Posterior cingulate gyrus (tissue), 11 donors: ENCODE measurements at regions not wholly inside any gene's neighbourhood (a gene's known extent, or its start where the extent isn't known, plus 50 kb on each side); places are given as distances from the start of the nearest gene placed in this dataset.

ENCODE experiments used
- DNase-seq, 10 donors: peaks; one replicate each; pipeline versions ENCODE4 v3.0.0 to v3.0.0-alpha.2; 2020 to 2021; ENCODE audit warnings: mixed read lengths in 3 of 10
- intact Hi-C: fragments of 100-400 bp; cut with DNase I; formaldehyde crosslinking; loops from one replicate; pipeline ENCODE4 v1.15.1; 2023

DNA sequence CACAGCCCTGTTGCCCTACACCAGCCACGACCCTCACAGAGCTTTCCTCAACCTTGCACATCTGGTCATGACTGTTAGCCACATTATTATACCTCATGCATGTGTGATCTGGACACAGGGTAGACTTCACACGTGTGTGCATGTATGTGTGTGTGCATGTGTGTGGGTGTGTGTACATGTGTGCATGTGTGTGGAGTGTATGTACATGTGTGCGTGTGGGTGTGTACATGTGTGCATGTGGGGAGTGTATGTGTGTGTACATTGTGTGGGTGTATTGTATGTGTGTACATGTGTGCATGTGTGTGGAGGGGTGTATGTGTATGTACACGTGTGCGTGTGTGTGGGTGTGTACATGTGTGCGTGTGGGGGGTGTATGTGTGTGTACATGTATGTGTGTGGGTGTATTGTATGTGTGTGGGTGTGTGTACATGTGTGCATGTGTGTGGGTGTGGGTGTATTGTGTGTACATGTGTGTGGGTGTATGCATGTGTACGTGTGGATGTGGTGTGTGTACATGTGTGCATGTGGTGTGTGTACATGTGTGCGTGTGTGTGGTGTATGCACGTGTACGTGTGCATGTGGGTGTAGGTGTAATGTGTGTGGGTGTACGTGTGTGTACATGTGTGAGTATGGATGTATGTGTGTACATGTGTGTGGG is 130.2 kb downstream of the C16orf95 start:
- intact Hi-C loops: no loop called here

DNA sequence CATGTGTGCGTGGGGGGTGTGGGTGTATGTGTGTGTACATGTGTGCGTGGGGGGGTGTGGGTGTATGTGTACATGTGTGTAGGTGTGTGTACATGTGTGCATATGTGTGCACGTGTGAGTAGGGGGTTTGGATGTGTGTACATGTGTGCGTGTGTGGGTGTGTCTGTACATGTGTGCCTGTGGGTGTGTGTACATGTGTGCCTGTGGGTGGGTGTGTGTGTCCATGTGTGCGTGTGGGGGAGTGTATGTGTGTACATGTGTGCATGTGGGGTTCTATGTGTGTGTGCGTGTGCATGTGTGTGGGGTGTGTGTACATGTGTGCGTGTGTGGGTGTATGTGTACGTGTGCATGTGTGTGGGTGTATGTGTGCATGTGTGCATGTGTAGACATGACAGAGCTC is 129.1 kb downstream of the C16orf95 start:
- intact Hi-C loops: no loop called here
- DNase-seq: no peak

More for the DNA sequence above, 130.2 kb downstream of the C16orf95 start:
- DNase-seq: no peak

DNA sequence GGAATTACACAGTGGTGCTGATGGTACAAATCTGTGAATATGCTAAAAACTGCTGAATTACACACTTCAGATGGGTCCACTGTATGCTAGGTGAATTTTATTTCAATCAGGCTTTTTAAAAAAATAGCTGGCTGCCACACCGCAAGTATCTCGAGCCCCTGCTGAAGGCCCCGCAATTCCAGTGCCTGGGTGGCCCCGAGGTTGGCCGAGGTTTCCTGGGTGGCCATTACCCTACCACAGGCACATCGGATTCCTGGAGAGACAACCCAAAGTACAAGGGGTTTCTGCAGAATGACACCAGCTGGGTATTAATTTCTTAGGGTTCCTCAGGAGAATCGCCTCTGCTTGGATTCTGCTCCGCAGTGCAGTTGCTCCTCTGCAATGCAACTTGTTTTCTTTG is 127.8 kb downstream of the C16orf95 start:
- DNase-seq: no peak
- intact Hi-C loops: no loop called here

DNA sequence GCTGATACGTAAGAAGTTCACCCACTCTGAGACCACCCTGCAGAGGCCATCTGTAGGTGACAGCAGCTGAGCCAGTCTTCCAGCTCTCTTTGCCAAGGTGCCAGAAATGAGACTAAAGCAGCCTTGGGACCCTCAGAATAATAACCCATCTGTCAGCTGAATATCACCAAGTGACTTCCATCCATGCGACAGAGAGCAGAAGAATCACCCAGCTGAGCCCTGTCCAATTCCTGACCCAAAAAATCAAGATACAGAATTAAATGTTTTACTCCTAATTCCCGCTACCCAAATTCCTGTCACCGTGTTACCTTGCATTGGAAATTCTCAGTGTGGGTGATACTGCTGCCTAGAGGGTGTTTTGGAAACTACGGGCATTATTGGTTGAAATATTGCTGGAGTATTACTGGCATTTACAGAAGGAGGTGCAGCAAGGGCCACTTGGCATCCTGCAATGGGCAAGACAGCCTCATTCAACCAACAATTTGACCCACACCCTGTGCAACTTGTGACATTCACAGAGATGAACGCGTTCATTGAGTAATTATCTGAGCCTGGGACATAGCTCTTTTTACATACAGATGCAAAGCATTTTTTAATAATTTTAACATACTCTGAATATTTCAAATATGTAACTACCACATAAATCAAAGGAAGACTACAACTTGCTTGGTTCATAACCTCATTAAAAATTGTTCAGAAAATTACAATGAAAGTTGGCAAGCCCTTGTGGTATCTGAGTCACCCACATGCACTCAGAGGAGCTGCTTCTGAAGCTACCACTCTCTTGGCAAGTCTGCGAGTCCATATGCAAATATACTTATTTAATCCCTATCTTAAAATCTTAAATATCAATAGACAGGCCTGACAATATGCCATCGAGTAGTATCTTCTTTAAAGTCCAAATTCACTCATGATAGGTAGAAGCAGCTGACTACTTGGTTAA is 126.6 kb downstream of the C16orf95 start:
- intact Hi-C loops: no loop called here
- no peak for DNase-seq

DNA sequence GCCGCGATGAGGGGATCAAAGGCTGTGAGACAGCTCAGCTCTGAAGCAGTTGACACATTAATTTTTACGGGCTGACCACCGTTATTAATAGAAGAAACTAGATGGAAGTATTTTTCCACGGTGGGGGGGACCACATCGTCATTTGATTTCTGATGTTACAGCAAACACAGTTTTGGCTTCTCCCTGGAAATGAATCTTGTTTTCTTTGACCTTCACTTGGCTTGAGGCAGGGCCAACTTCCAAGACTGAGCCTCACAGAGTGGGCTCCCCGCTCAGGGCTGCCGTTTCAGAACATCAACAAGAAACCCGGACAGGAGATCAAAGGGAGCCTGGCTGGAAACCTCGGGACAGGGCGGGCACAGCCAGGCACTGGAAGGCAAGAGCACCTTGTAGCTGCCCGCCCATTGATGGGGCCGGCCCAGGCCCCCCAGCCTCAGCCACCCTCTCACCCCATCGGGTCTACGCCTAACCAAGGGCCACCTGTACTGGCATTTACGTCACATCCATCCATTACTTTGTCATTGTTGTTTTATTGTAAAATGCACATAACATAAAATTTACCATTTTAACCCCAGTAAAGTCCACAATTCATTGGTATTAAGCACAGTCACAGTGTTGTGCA is 124.6 kb downstream of the C16orf95 start:
- intact Hi-C loops: no loop called here
- DNase-seq: no peak

DNA sequence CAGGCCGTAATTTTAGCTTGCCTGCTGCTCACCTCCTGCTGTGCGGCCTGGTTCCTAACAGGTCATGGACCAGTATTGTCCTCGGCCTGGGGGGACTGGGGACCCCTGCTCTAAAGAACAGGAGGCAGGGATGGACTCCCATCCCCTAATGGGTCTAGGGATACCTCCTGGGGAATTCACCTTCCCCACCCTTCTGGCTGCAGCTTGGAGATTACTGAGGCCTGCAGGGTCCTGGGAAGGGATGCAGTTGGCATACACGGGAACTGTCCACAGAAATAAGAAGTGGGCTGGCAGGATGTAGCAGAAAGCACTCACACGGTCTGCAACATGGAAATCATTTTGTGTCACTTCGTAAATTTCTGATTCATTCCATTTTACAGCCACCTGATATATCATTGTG is 123.0 kb downstream of the C16orf95 start:
- no peak for DNase-seq
- intact Hi-C loops: no loop called here

DNA sequence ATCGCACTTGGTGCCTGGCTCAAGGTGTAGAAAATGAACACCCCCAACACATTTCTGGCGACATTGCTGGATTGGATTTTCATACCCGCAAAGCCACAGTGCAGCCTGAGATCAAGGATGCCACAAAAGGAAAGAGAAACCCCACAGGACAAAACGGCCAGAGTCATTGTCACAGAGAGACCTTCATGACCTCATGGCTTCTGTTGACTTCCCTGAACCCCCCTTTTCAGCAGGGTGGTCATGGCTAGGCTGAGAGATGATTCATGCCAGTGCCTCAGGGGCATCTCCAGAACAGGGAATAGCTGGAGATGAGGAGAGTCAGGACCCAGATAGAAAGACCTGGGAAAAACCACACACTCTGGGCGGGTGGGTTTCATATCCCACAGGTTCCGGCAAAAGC is 122.0 kb downstream of the C16orf95 start:
- DNase-seq: no peak
- intact Hi-C loops: no loop called here

DNA sequence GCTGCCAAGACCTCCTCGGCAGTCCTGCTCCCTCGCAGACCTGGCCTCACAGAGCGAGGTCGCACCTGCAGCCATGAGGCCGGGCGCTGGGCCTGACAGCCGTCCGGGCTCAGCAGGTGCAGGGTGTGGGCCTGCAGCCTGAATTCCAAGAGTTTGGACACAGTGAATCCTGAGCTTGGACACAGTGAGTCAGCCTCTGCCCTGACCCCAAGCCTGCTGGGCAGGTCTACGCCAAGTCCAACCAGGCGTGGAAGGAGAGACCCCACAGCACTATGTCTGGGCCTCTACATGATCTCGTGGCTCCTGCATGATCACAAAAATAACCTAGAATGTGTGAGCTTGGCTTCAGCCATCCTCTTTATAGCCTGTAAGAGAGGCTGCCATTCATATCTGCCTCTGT is 121.0 kb downstream of the C16orf95 start:
- DNase-seq: no peak
- intact Hi-C loops: no loop called here

DNA sequence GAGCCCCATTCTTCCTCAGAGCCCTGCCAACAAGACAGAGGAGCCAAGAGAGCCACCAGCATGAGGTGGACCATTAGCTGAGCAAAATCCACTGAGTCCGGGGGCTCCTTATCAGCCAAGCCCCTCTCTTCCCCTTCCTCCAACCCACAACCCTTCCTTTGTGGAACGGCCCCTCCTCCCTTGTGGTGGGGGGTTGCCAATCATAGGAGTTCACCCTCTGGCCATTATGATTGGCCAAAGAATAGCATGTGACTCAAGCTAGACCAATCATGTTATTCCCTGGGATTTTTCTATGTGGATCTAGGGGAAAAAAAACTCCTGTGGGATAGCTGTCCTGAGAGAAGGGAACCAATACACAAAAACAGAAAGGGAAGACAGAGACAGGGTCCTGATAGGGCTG is 120.5 kb downstream of the C16orf95 start:
- no peak for DNase-seq
- intact Hi-C loops: no loop called here

DNA sequence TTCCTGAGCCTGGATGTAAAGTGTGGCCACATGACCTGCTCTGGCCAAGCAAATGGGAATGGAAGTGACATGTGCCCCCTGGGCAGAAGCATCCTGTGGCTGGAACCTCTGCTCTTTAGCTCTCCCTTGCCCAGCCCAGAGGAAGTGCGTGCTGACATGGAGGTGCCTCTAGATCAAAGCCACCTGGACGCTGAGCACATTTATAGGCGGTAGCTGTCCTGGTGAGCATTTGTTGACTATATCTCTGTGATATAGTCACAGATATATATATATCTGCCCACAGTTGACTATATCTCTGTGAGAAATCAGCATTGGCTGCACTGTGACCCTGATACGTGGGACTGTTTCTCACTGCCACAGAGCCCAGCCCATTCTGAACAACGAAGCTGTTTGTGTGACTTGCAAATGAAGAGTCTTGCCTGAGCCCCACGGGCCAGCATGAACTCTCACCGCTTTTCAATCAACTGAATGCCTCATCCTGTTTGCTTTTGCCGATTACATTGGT is 118.8 kb downstream of the C16orf95 start:
- intact Hi-C loops: no loop called here
- DNase-seq: no peak

DNA sequence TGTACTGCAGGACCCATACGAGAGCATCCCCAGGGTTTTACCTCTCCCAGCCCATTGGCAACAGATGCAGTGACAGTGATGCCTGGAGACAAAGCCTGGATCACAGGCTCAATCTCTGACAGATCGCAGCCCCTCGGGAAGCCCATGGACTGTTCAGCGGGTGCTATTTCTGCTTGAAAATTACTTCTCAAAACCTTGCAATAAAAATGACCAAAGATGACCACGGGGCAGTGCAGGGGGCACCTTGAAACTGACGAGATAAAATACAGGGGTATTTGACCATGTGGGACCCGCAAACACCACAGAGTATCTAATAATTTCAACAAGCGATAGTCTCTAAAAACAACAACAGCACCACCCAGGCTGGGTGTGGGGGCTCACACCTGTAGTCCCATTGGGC is 118.3 kb downstream of the C16orf95 start:
- DNase-seq: no peak
- intact Hi-C loops: no loop called here

DNA sequence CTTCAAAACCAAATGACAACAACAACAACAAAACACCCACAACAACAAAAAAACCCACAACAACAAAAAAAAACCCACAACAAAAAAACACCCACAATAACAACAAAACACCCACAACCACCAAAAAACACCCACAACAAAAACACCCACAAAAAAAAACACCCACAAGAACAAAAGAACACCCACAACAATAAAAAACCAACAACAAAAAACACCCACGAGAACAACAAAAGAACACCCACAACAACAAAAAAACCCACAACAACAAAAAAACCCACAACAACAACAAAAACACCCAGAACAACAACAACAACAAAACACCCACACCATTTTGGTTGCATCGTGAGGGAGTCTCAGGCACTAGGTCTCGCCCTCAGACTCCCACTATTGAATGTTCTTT is 117.8 kb downstream of the C16orf95 start:
- intact Hi-C loops: no loop called here
- DNase-seq: no peak

DNA sequence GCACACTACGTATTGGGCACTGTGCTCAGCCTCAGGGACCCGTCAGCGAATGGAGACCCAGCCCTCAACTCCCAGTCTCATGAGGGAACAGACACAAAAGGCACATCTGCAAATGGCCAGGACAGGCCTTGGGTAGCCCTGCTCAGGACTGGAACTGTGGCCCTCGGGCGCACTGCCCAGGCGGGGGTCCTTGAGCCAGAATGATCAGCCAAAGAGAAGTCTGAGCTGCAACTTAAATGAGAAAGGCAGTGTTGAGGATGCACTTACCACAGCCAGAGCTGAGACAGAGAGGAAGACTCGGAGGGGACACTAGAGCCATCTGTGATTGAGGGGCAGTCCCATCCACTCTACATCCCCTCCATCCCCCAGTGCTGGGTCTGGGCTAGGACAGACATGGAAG is 117.3 kb downstream of the C16orf95 start:
- DNase-seq: no peak
- intact Hi-C loops: loop anchor here (5.0 kb wide), 1 partner anchor 77 kb away; no protein-coding TSS in a partner anchor

DNA sequence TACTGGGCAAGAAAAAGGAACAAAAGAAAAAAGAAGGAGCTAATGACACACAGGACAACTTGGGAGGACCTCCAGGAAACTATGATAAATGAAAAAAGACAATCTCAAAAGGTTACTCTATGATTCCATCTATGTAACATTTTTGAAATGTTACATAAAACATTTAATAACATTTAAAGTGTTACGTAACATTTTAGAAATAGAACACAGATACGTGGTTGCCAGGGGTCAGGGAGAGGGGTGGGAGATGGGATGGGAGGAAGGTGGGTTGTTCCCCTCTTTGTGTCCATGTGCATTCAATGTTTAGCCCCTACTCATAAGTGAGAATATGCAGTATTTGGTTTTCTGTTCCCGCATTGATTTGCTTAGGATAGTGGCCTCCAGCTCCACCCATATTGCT is 116.6 kb downstream of the C16orf95 start:
- DNase-seq: no peak
- intact Hi-C loops: loop anchor here (5.0 kb wide), 1 partner anchor 77 kb away; no protein-coding TSS in a partner anchor

DNA sequence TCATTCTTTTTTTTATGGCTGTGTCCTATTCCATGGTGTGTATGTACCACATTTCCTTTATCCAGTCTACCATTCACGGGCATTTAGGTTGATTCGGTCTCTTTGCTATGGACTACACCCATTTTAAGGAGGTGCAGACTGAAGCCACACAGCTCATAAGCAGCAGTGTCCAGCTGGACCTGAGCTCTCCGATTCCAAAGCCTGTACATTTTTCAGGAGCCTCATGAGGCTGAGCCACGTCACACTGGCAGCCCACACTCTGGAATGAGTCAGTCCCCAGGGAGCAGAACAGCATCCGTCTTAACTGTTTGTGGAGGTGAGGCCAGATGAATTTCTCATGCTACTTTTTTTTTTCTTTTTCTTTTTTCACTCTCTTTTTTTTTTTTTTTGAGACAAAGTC is 116.1 kb downstream of the C16orf95 start:
- intact Hi-C loops: loop anchor here (5.0 kb wide), 1 partner anchor 76 kb away; no protein-coding TSS in a partner anchor
- DNase-seq: peak in 4 of 10 donors; percentile 13 to 93 (median 76)

DNA sequence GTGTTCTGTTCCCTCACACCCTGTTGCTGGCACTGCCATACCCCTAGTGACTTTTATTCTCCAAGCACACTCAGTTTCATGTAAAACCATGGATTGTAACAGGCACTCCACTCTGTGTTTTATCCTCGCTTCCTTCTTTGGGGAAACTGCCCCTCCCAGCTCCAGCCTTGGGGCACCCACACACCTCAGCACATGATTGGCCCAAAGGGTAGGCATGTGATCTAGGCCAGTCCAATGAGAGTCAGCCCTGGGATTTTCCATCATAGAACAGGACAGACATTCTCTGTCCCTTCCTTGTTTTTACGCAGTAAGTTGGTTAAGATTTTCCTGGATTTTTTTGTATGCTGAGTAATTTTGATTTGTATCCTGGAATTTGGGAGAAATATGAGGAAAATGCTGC is 115.4 kb downstream of the C16orf95 start:
- intact Hi-C loops: loop anchor here (5.0 kb wide), 1 partner anchor 76 kb away; no protein-coding TSS in a partner anchor
- DNase-seq: no peak

DNA sequence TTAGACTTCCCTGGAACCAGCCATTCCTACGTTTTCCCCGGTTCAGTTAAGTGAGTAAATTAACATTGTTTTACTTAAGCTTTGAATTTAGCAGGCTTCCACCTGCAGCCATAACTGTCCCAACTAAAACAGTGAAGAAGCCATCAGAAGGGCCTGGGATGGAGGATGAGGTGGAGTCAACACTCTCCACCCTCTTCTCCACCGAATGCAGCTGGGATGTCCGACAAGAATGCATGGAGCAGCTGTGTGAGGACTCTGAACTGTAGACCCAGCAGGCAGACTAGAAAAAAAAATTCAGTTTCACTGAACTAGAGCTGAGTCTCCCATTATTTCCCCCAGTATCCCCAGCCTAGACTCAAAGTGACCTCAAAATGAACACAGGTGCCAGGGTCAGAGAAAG is 114.8 kb downstream of the C16orf95 start:
- no peak for DNase-seq
- intact Hi-C loops: loop anchor here (5.0 kb wide), 1 partner anchor 75 kb away; no protein-coding TSS in a partner anchor

DNA sequence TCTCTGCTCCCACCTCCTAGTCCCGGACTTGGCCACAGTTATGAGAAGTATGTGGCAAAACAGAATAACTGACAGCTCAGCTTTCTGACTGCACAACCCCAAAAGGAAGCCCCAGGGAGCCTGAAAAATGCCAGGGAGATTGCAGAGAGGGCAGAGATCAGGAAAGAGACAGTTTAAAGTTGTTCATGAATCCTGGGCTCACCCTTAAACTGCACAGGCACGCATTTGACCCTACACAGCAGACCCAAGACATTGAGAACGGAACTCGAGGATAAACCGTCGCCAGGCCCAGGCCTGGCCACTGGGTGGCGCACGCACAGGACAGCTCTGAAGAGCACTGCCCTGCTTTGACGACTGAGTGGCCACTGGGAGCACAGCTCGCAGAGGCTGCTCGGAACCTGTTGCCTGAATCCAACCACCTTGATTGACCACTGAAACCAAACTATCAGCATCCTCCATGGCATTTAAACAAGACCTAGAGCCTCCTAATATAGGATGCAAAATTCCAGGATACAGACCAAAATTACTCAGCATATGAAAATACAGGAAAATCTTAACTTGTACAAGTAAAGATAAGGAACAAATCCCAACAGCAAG is 114.0 kb downstream of the C16orf95 start:
- DNase-seq: peak in 7 of 10 donors; percentile 31 to 94 (median 54)

DNA sequence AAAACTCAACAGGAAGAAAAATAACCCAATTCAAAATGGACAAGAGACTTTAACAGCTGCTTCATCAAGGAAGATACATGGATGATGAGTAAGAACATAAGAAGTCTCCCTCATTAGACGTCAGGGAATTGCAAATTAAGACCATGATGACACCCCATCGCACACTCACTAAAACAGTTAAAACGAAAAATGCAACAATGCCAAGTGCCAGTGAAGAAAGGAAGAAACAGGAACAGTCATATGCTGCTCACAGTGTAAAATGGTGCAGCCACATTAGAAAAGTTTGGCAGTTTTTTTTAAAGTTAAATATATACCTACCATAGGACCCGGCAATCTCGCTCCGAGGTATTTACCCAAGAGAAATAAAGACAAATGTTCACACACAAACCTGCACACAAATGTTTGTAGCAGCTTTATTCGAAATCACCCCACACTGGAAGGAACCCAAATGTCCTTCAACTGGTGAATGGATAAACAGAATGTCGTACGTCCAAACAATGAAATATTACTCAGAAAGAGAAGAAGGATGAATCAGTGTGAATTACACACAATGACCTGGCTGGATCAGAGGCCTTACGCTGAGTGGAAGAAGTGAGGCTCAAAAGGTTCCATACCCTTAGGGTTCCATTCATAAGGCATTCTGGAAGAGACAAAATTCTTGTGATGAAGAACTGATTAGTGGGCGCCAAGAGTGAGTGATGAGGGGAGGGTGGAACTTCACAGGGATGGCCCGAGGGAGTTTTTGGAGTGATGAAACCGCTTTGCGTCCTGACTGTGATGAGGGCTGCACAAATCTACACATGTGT is 110.3 kb downstream of the C16orf95 start:
- no peak for DNase-seq
- intact Hi-C loops: no loop called here

More for the DNA sequence above, 114.0 kb downstream of the C16orf95 start:
- intact Hi-C loops: loop anchor here (5.0 kb wide), 1 partner anchor 74 kb away; no protein-coding TSS in a partner anchor

DNA sequence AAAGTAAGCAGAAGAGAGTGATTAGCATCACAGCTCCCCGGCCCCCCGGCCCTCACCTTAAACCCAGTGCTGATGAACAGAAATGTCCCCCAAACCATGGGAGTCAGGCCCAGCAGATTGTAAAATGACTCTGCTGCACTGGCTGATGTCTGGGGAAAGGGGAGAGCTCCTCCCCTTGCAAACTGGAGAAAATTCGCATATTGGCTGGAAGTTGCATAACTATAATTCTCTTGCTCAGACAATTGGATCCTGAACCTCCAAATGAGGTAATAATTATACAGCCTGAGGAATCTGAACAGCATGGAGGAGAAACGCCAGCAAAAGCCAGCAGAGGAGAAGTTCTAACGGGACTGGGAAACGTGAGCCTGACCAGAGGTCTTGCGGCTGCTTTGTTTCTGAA is 109.7 kb downstream of the C16orf95 start:
- intact Hi-C loops: no loop called here
- DNase-seq: no peak
